ENCODE measurements at regions not wholly inside any gene's neighbourhood (a gene's known extent, or its start where the extent isn't known, plus 50 kb on each side); places are given as distances from the start of the nearest gene placed in this dataset.

DNA sequence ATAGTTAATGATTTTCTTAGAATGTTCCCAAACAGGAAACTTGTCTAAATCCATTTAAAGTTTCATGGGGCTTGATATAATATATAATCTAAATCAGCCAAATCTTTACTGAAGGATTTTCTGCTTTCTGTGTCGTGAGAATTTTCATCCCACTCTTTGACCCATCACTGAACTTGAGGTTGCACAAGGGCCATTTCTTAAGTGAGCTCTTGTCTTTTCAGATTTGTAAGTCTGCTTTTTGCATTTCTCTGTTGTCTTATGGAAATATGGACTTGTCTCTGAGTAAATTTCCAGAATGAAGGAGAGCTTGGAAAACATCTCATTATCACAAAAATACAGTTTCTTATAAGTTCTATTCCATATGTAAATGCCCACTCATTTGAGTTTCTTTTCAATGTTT, 149.2 kb upstream of the ARRDC3 start:
- TF ChIP-seq, protein P1, sequence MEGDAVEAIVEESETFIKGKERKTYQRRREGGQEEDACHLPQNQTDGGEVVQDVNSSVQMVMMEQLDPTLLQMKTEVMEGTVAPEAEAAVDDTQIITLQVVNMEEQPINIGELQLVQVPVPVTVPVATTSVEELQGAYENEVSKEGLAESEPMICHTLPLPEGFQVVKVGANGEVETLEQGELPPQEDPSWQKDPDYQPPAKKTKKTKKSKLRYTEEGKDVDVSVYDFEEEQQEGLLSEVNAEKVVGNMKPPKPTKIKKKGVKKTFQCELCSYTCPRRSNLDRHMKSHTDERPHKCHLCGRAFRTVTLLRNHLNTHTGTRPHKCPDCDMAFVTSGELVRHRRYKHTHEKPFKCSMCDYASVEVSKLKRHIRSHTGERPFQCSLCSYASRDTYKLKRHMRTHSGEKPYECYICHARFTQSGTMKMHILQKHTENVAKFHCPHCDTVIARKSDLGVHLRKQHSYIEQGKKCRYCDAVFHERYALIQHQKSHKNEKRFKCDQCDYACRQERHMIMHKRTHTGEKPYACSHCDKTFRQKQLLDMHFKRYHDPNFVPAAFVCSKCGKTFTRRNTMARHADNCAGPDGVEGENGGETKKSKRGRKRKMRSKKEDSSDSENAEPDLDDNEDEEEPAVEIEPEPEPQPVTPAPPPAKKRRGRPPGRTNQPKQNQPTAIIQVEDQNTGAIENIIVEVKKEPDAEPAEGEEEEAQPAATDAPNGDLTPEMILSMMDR (IDR thresholded peaks at IDR 0.05 in 4 of 5, conservative IDR thresholded peaks at IDR 0.05 in 1 of 5), result no peak
- TF ChIP-seq POLR2A (IDR thresholded peaks at IDR 0.05), result no peak
